A549 (cell line): ENCODE measurements at regions not wholly inside any gene's neighbourhood (a gene's known extent, or its start where the extent isn't known, plus 50 kb on each side); places are given as distances from the start of the nearest gene placed in this dataset.

Source experiments
- CHD2 ChIP-seq: fragments of 150-350 bp; IDR thresholded peaks from 2 replicates; pipeline ENCODE4 v1.6.1; 2014; ENCODE audit warnings: low read length; ENCODE audit not compliant: partially characterized antibody
- CTCF ChIP-seq: fragments of >200 bp; sonication (Bioruptor Twin); formaldehyde crosslinking; IDR thresholded peaks from 3 replicates; pipeline ENCODE4 v1.5.1; 2016
- FOSL2 ChIP-seq, 2 experiments: fragments of 450-650 bp in 1 of 2; fragments of >200 bp in 1 of 2; sonication (Bioruptor Twin) in 1 of 2; formaldehyde crosslinking; IDR thresholded peaks; 2 replicates each; pipeline versions ENCODE4 v1.5.0 to v1.6.1; 2016 to 2020; ENCODE audit warnings: mild to moderate bottlenecking in 1 of 2, moderate library complexity in 1 of 2
- HMGXB4 ChIP-seq: fragments of 250-450 bp; sonication (Bioruptor Pico); IDR thresholded peaks from 2 replicates; pipeline ENCODE4 v1.5.0; 2021; ENCODE audit warnings: mild to moderate bottlenecking, moderate library complexity, borderline replicate concordance
- JUNB ChIP-seq: fragments of >200 bp; sonication (Bioruptor Twin); formaldehyde crosslinking; IDR thresholded peaks from 2 replicates; pipeline ENCODE4 v1.6.1; 2016
- MYC ChIP-seq: IDR thresholded peaks from 2 replicates; pipeline ENCODE4 v1.6.1; 2012; ENCODE audit warnings: mild to moderate bottlenecking, inconsistent platforms, low read length, improper control_type of control experiment, borderline replicate concordance
- NR3C1 ChIP-seq: fragments of >200 bp; sonication (Bioruptor Twin); formaldehyde crosslinking; IDR thresholded peaks from 3 replicates; pipeline ENCODE4 v1.6.1; 2017
- PBX3 ChIP-seq: IDR thresholded peaks from 2 replicates; pipeline ENCODE4 v1.6.1; 2012
- RAD21 ChIP-seq, 2 experiments: fragments of >200 bp in 1 of 2; sonication (Bioruptor Twin) in 1 of 2; formaldehyde crosslinking in 1 of 2; IDR thresholded peaks in 1 of 2; conservative IDR thresholded peaks in 1 of 2; 2 replicates in 1 of 2; 3 replicates in 1 of 2; pipeline ENCODE4 v1.6.1; 2012 to 2018; ENCODE audit warnings: inconsistent platforms in 1 of 2
- REST ChIP-seq: fragments of 200-600 bp; sonication (generic); IDR thresholded peaks from 2 replicates; pipeline ENCODE4 v1.6.1; 2016; ENCODE audit warnings: antibody characterized with exemption, mild to moderate bottlenecking, moderate library complexity
- USF2 ChIP-seq: fragments of 450-650 bp; IDR thresholded peaks from 2 replicates; pipeline ENCODE4 v1.6.1; 2014; ENCODE audit warnings: antibody characterized with exemption

GRCh38 chr1:245046769-245047168 is 108.0 kb upstream of the KIF26B start:
- TF ChIP-seq RAD21 (conservative IDR thresholded peaks at IDR 0.05 in 1 of 2, IDR thresholded peaks at IDR 0.05 in 1 of 2) = no peak
- TF ChIP-seq CTCF = no peak
- no peak for TF ChIP-seq PBX3
- no peak for TF ChIP-seq REST
- TF ChIP-seq CHD2 = no peak
- TF ChIP-seq USF2 = no peak
- TF ChIP-seq JUNB = no peak
- no peak for TF ChIP-seq MYC
- TF ChIP-seq HMGXB4 (CRISPR knock-in tag) = no peak
- no peak for TF ChIP-seq FOSL2 (IDR thresholded peaks at IDR 0.05)
- no peak for TF ChIP-seq FOSL2 (CRISPR knock-in tag; IDR thresholded peaks at IDR 0.05)
- no peak for TF ChIP-seq NR3C1
